NCI-H2081 (cell line): ENCODE measurements at regions not wholly inside any gene's neighbourhood (a gene's known extent, or its start where the extent isn't known, plus 50 kb on each side); places are given as distances from the start of the nearest gene placed in this dataset.
"Not testable (repeated sequence)": the region's sequence is repeated elsewhere in the genome, so short reads cannot be mapped to it uniquely, and the experiment has no call there.

Source experiments
- DNase-seq, 2 experiments: peaks; one replicate each; lab custom pipeline; 2025; lab: John Stamatoyannopoulos, UW

DNA sequence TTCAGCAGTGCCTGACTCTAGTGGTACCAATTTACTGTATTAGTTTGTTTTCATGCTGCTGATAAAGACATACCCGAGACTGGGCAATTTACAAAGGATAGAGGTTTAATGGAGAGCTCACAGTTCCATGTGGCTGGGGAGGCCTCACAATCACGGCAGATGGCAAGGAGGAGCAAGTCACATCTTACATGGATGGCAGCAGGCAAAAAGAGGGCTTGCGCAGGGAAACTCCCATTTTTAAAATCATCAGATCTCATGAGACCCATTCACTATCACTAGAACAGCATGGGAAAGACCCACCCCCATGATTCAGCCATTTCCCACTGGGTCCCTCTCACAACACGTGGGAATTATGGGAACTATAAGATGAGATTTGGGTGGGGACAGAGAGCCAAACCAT lies 243.7 kb upstream of the KLF3 start:
- DNase-seq = not testable (repeated sequence)

DNA sequence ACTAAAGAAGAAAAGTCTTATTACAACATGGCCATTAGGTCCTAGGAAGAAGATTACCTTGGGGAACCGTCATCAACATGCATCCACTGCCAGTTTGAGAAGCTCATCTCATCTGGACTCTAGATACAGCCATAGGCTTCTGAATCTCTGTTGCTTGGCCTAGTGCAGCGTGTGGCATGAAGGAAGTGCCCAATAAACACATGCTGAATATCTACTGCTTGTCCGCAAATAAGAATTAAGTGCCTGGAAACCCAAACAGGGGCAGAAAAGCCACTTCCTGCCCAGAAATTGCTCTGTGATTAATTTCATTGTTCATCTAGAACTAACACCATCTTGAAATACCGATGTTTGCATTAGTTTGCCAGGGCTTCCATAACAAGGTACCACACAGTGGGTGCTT lies 241.1 kb upstream of the KLF3 start:
- DNase-seq = no peak

DNA sequence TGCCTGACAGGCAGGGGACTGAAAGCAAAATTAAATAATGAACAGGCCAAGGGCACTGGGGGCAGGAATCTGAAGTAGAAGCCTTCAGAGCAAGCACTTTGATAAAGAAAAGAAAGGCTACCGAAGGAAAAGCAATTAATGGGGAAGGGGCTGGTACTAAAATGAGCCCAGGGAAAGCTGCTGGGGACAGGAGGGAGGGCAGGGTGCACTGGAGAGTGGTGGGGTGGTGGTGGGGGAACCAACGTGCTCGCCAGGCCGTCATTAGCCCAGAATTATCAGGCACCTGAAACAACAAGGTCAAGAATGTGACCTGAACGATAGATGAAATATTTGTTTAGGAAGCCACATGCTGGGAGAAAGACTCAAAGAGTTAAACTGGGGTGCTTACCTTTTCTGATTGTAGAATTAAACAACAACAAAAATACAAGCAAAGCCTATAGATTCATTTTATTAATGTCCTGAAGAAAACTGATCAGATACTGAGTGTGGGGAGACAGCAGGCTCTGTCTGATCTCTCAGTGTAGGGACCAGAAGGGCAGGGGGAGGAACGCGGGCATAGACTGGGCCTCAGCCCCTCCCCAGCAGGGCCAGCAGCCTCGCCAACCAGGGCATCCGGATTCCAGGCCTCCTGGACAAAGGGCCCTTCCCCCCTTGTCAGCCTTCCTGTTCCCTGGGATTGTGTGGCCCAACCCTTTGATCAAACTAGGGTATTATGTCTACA lies 239.7 kb upstream of the KLF3 start:
- DNase-seq = no peak

DNA sequence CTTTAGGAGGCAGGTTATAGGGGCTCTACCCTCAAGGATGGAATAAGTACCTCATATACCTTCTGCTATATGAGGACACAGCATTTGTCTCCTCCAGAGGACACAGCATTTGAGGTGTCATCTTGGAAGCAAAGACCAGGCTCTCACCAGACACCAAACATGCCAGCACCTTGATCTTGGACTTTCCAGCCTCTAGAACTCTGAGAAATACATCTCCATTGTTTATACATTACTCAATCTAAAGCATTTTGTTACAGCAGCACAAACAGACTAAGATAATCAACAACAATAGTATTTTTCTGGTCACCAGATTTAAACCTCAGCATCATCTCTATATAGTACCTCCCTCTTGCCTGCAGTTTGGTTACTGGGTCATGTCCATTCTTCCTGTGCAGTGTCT lies 237.5 kb upstream of the KLF3 start:
- DNase-seq = no peak

DNA sequence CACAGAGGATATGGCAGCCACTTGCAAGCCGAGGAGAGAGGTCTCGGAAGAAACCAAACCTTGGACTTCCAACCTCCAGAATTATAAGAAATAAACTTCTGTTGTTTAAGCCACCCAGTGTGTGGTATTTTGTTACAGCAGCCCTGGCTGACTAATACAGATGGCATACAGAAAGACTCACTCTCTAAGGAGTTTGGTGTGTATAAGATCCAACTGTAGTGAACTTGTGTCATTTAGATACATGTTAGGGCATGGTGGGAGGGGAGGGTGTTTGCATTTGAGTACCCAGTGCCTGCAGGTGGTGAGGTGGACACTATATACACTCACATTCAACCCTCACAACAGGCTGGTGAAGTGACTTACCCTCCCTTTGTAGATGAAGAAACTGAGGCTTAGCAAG lies 233.2 kb upstream of the KLF3 start:
- DNase-seq = no peak

DNA sequence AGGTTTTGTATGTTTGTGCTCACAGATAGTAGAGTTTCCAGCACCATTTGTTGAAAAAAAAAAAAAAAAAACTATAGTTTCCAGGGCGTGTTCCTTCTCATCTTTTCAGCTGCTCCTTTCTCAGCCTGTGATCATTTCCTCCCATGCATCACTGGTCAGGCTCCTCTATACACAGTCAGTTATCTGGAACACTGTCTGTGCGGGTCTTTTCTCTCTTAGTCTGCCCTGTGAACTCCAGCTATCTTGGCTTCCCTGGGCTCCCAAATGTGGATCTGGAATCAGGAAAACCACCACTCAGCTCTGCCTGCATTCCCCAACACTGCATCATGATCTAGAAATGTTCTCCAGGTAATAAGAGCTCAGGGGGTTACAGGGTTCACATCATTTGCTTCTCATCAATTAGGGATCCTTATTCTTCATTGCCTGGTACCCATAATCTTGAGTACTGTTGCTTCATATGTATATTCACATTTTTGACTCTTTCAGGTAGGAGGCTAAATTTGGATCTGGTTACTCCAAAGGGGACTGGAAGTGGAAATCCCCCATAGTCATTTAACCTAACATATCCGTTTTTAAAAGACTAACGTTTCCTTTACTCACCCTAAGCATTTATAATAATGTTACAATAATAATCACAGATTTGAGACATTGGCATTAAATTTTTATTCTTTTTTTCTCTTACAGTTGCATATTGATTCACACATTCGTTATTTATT lies 221.8 kb upstream of the KLF3 start:
- DNase-seq = no peak

DNA sequence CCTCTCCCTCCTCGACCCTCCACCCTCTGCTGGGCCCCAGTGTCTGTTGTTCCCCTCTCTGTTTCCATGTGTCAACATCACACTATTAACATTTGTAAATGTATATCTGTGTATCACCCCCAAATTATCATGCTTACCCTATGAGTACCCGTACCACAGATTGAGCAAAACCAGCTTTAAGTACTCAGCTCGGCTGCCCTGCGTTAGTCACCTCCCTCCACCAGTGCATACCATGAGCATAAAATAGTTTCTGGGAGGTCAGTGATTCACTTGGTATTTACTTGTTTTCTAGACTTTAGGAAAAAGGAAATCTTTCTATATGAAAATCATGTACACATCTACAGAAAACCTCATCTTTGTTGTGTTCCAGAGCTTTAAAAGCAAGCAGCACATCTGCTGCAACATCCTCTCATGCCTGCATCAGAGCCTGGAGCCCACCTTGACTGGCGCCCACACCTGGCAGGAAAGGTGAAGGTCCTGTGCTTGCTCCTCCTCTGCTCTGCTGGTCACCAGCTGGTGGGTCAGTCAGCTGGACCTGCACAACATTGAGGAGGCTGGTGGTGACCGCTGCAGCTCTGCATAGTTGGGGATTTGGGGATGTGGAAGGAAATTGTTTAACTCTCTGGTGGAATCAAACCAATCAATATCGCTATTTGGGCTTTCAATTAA lies 214.4 kb upstream of the KLF3 start:
- DNase-seq = no peak

DNA sequence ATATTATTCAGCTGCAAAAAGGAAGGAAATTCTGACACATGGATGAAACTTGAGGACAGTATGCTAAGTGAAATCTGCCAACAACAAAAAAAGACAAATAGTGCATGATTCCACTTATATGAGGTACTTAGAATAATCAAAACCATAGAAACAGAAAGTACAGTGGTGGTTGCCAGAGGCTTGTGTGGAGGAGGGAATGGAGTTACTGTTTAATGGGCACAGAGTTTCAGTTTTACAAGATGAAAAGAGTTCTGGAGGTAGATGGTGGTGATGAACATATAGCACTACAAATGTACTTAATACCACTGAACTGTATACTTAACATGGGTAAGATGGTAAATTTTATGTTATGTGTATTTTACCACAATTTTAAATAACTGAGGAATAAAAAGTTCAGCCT lies 212.0 kb upstream of the KLF3 start:
- DNase-seq = no peak

DNA sequence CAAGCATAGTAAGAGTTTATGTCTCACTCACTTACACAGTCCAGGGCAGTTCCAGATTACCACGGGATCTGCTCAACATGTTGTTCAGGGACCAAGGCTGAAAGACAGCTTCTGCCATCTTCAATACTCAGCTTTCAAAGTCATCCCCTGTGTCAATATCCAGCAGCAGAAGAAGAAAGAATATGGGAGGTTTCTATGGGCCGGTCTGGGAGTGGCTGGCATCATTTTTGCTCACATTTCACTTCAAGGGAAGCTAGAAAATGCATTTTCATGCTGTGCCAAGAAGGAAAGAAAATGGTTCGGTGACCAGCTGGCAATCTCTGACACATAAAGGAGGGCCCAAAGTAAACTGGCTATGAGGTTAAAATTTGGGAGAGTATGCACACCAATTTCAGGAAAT lies 211.5 kb upstream of the KLF3 start:
- no peak for DNase-seq

DNA sequence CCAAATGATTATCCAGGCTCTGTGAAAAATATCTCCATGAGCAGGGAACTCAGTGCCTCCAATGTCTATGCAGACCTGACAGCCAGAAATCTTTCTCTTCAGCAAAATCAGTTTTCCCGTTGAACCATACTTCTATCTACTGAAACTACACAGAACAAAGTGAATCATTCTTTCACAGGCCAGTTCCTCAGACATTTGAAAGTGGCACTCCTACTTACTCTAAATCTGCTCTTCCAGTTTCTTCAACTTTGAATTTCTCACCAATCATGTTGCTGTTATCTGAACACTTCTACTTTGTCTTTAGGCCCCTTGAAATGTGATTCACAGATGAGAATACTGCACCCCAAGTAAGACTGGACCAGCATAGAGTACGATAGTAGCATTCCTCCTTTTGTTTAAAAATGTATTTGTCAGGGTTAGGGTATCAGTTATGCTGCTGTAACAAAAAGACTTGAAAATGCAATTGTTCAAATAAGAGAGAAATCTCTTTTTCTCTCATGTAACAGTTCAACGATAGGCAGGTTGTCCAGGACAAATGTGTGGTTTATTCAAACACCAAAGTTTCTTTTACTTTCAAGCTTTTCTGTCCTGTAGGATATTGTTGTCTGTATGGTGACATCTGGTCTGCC lies 210.6 kb upstream of the KLF3 start:
- no peak for DNase-seq

DNA sequence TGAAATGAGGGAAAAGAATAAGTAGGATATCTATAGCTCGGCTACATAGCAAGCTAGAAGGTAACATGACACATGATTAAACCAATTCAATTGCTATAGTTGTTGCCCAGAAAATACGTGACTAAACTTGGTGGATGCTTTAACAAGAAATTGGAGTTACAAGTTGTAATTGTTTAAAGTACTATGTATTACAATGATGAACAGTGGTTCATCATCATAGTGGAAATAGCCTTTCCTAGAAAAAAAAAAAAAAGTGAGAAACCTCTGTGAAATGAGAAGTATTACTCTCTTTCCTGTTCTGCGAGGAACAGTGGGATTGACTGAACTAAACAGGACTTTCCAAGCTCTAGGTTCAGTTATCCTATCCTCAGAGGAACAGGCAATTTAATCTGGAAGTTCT lies 209.7 kb upstream of the KLF3 start:
- no peak for DNase-seq

DNA sequence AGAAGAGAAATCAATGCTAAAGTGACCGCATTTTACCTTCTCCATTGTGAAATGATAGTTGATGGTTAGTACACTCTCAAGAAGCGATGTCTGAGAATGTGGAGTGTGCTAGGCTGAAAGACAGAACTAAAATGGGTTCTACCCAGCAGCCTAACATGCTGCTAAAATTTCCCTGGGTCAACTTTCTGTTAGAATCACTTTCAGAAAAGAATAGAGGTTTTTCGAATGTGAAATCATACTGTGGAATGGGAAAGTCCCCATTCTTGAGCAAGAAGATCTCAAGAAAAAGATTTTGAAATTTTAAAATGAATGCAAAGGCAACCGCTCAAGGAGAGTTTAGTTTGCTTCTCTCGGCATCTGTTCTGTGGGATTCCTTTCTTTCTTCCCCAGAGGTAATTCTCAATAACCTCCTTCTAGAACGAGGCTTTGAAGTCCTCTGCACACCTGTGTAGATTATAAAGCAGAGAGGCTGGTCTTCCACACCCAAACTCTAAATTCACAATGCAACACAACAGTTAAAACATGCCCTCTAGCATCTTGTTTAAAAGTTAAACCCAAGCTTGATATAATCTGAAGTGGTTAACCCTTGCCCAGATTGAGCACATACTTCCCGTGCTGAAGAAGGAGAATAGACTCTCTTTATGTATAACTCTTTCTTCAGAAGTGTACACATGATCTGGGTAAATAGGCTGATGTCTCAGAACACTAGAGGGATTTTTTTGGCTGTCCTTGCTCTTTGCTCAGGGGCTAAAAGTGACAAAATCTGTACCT lies 208.7 kb upstream of the KLF3 start:
- no peak for DNase-seq

DNA sequence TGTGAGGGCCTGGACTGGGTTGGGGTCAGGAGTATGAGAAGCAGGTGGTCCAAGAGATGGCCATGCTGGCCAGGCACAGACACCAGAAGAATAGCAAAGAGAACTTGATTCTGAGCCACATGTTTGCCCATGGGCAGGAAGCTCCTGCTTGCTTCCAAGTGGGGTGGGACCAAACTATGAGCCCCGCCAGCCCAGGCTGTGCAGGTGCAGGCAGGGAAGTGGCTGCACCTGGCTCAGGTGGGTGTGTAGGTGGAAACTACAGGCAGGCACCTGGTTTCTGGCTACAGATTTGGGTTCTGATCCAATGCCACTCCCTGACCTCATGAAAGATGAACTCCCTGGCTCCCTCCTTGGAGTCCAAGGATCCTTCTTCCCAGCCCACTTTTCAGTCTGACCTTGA lies 207.9 kb upstream of the KLF3 start:
- no peak for DNase-seq

DNA sequence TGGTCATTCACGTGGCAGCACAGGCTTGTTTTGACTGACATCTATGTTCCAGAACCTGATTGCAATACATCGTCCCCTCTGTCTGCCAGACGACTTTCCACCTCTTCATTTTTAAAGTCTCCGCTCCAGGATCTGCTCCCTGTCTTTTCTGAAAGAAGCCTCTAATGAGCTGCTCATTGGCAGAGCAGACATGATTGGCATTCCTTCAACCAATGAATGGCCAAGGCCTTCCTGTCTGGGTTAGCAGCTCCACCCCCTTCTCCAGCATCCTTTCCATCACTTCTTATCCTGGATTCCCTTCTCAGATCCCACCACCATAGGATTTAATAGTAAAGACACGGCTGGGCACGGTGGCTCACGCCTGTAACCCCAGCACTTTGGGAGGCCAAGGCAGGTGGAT lies 202.7 kb upstream of the KLF3 start:
- DNase-seq = no peak

DNA sequence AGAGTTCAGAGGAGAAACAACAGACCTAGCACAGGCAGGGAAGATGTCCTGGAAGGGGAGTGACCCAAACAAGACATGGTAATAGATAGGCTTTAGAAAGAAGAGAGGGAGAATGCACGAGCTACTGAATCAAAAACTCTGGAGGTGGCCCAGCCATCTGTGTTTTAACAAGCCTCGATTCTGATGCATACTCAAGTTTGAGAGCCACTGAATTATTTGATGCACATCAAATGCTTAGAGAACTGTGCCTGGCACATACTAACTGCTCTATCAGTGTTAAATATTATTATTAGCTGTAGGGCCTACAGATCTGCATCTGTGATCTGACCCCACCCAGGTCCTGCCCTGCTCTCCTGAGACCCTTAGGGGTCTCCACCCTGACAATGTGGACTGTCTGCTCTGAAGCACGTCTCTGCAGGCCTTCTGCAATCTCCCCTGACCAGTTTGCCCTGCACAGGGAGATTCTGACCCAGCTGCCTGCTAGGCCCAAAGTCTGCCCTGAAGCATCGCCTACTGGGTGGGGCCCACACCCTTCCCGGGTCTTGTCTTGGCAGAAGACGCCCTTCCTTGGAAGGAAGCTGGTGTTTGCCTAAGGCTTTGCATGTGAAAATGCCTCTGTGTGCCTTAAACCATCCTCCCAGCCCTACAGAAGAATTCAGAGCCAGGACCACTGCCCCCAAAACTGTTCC lies 201.5 kb upstream of the KLF3 start:
- no peak for DNase-seq

DNA sequence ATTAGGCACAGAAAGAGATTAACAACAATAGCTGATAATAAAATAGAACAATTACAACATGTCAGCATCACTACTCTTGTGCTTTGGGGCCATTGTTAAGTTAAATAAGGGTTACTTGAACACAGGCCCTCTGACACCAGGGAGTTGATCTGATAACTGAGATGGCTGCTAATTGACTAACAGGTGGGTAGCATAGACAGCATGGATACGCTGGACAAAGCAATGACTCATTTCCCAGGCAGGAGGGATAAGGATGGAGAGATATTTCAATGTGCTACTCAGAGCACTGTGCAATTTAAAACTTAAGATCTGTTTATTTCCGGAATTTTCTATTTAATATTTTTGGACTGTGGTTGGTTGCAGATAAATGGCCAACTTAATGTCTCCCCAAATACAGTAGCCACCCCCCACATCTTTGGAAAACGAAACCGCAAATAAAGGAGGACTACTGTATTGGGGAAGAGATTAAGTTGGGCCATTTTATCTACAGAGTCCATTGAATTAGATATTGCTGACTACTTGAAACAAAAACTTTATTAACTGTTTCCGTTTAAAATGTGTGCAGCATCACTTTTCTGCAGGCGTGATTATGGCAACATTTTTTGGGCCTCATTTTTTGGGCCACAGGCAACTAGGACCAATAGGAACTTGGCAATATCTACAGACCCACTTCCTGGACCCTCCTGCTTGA lies 200.6 kb upstream of the KLF3 start:
- DNase-seq = no peak

DNA sequence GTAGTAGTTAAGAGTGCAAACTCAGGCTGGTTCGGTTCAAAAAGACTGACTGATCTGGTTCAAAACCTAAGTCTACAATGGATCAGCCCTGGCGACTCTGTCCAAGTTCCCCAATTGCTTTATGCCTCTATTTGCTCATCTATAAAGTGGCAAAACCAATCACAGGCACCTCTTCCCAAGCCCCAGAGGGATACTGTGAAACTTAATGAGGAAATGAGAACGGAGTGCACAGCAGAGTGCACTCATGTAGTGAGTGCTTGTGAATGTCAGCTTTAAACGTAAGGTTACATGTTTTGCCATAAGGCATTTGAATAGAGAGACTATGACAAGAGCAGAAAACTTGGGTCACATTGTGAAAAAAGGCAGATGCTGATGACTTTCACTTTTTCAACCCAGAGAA lies 199.7 kb upstream of the KLF3 start:
- DNase-seq = no peak

DNA sequence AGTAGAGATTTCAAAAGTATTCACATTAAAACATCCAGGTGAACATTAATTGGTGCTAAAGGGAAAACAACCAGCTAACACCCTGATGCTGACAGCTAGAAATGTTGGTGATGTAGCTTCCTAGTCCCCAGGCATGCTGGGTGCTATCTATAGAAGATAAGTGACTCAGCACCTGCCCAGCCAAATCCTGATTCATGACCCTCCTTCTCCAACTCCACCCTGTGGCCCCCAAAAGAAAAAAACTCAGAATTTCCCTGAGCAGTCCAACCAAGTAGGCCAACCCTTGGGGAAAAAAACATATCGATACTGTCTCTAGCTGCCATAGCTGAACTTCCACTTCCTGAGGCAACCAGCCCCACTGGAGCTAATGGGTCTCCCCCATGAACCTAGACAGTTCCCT lies 197.6 kb upstream of the KLF3 start:
- DNase-seq = no peak

DNA sequence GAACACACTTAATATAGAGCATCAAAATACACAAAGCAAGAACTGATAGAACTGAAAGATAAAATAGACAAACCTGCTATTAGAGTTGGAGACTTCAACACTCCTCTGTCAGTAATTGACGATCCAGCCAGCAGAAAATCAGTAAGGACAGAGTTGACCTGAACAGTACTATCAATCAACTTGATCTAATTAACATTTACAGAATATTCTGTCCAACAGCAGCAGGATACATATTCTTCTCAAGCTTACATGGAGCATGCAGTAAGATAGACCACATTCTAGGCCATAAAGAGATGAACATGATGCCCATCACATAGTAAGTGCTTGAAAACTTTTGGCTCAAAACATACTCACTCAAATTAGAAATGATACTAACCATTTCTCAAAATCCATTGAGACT lies 196.7 kb upstream of the KLF3 start:
- DNase-seq = no peak

DNA sequence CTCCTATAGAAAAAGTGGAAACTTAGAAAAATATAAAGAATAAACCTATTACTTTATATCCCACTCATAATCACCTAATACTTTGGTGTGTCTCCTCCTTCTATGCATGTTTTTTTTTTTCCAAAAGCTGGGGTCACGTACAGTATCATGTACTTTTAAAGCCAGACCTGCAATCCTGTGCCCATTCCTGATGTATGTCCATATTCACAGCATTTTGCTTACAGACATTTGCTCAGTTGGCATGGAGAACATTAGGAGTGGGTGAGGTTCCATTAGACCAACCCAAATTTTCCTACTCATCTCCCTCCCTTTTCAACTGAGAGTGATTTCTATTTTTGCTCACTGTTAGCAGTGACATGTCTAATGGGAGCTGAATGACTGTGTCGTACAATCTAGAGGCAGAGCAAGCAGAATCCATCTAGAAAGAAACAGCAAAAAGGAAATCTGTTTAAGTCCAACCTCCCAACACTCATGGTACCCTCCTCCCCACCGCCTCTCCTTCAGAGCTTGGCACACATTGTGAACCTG lies 195.6 kb upstream of the KLF3 start:
- DNase-seq = no peak

DNA sequence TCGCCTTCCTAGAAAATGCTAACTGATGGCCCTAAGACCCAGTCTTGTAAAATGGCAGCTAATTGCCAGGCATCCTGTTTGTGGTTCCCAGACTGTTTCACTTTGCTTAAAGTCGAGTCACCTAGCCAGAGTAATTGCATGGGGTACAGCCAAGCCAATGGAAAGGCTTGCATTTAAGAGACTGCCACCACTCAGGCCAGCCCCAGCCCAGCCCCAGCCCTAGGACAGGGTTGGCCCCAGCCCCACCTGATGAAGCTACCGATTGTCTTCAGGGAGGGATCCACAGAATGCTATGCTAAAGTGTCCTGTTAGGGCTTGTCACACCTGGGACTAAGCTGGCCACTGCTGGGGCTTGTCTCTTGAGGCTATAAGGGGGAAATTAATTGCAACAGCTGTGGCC lies 194.6 kb upstream of the KLF3 start:
- DNase-seq = no peak
